NCI-H345 (cell line): ENCODE measurements at regions not wholly inside any gene's neighbourhood (a gene's known extent, or its start where the extent isn't known, plus 50 kb on each side); places are given as distances from the start of the nearest gene placed in this dataset.
A peak's percentile ranks its signal among the peaks of the same experiment; 100 is the strongest.
"Not testable (repeated sequence)": the region's sequence is repeated elsewhere in the genome, so short reads cannot be mapped to it uniquely, and the experiment has no call there.

Experiments used
- DNase-seq: peaks from one replicate; lab custom pipeline; 2025; lab: John Stamatoyannopoulos, UW

- no peak for DNase-seq
Measured at GRCh38 chr14:43165651-43166050, 1341.4 kb downstream of the FSCB start.

GRCh38 chr14:43161477-43161876 lies 1345.6 kb downstream of the FSCB start:
- DNase-seq, result no peak

GRCh38 chr14:43157661-43158060 lies 1349.4 kb downstream of the FSCB start:
- DNase-seq, result no peak

- DNase-seq, result no peak
Measured at GRCh38 chr14:43155924-43156323, 1351.2 kb downstream of the FSCB start.

- no peak for DNase-seq
Measured at GRCh38 chr14:43155258-43155657, 1351.8 kb downstream of the FSCB start.

- DNase-seq, result no peak
Measured at GRCh38 chr14:43147485-43147884, 1359.6 kb downstream of the FSCB start.

GRCh38 chr14:43145361-43145760 lies 1361.7 kb downstream of the FSCB start:
- no peak for DNase-seq

- DNase-seq, result no peak
Measured at GRCh38 chr14:43143106-43143505, 1364.0 kb downstream of the FSCB start.

GRCh38 chr14:43141636-43142191 lies 1365.4 kb downstream of the FSCB start:
- DNase-seq, result no peak

GRCh38 chr14:43140453-43140852 lies 1366.6 kb downstream of the FSCB start:
- no peak for DNase-seq

GRCh38 chr14:43135877-43136411 lies 1371.1 kb downstream of the FSCB start:
- no peak for DNase-seq

GRCh38 chr14:43132441-43132840 lies 1374.6 kb downstream of the FSCB start:
- DNase-seq, result no peak

GRCh38 chr14:43128429-43128828 lies 1378.7 kb downstream of the FSCB start:
- DNase-seq, result not testable (repeated sequence)

- DNase-seq, result not testable (repeated sequence)
Measured at GRCh38 chr14:43127874-43128273, 1379.2 kb downstream of the FSCB start.

GRCh38 chr14:43123544-43123943 lies 1383.5 kb downstream of the FSCB start:
- DNase-seq, result no peak

GRCh38 chr14:43119672-43120071 lies 1387.4 kb downstream of the FSCB start:
- no peak for DNase-seq

GRCh38 chr14:43116341-43116740 lies 1390.7 kb downstream of the FSCB start:
- no peak for DNase-seq

- DNase-seq, result no peak
Measured at GRCh38 chr14:43105305-43105704, 1401.8 kb downstream of the FSCB start.

GRCh38 chr14:43090380-43090779 lies 1416.7 kb downstream of the FSCB start:
- DNase-seq, result no peak

GRCh38 chr14:43087666-43088065 lies 1419.4 kb downstream of the FSCB start:
- peak; percentile 23 for DNase-seq

- no peak for DNase-seq
Measured at GRCh38 chr14:43085819-43086218, 1421.3 kb downstream of the FSCB start.

GRCh38 chr14:43067372-43067771 lies 1439.7 kb downstream of the FSCB start:
- DNase-seq, result not testable (repeated sequence)

- no peak for DNase-seq
Measured at GRCh38 chr14:43056106-43056505, 1449.4 kb downstream of the LRFN5 start.

GRCh38 chr14:43052897-43053296 lies 1446.2 kb downstream of the LRFN5 start:
- DNase-seq, result no peak
